ENCODE measurements at regions not wholly inside any gene's neighbourhood (a gene's known extent, or its start where the extent isn't known, plus 50 kb on each side); places are given as distances from the start of the nearest gene placed in this dataset.
"Not testable (repeated sequence)": the region's sequence is repeated elsewhere in the genome, so short reads cannot be mapped to it uniquely, and the experiment has no call there.

GRCh38 chr16:80116711-80117110 is 424.1 kb upstream of the DYNLRB2 start:
- DNase-seq, result no peak

DNA sequence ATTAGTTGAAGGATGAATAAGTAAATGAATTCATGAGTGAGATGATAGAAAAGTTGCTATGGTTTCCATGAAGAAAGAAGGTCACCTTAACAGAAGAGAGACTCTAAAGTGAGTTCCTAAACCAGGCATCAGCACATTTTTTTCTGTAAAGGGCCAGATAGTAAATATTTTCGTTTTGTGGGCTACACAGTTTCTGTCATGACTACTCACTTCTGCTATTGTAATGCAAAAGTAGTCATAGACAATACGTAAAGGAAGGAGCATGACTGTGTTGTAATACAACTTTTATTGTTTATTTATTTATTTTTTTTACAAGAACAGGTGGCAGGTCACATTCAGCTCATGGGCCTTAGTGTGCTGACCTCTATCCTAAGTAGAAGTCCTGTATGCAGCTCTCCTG is 426.1 kb upstream of the DYNLRB2 start:
- no peak for DNase-seq

- DNase-seq, result no peak
These were observed 426.8 kb upstream of the DYNLRB2 start for GRCh38 chr16:80113873-80114574.

GRCh38 chr16:80109581-80109980 is 431.2 kb upstream of the DYNLRB2 start:
- DNase-seq, result no peak

GRCh38 chr16:80107900-80108299 is 432.9 kb upstream of the DYNLRB2 start:
- no peak for DNase-seq

DNA sequence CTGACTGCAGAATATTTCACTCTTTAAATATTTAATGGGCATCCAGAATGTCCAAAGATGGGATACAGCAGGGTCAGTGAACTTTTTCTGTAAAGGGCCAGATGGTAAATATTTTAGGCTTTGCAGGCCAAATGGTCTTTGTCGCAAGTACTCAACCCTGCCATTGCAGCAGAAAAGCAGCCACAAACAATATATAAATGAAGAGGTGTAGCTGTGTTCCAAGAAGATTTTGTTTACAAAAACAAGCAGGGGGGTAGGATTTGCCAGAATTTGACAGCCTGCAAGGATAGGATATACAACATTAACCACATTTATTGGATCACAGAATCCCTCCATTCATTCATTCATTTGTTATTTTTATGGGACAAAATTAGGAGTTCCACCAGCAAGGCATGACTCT is 435.0 kb upstream of the DYNLRB2 start:
- no peak for DNase-seq

DNA sequence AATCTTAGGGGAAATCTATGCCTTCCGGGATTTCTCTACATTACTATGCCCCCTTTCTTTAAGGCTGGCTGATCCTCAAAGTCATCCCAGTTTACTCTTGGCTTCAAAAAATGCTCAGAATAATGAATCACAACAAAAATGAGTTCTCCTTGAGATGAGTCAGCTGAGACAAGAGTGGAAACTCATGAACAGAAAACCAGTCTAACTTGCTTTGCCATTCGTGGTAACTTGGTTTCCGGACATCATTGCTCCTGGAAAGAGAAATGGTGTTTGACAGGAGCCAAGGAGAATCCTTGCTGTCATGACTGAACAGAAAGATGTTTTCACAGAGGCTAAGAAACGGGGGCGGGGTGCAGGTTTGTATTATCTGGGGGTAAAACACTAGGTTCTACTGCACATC is 435.6 kb upstream of the DYNLRB2 start:
- DNase-seq, result no peak

DNA sequence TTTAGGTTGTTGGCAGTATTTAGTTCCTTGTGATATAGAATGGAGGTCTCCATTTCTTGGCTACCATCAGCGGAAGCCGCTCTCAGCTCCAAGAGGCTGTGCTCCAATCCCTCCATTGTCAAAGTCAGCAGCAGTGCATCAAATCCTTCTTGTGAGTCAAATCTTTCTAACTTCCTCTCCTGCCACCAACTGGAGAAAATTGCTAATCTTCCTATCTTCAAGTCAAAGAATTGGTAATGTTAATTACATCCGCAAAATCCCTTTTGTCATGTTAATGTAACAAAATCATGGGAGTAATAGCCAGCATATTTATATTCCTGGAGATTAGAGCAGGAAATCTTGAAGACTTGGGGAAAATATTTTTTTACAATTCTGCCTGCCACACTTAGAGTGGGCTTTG is 436.4 kb upstream of the DYNLRB2 start:
- no peak for DNase-seq

- no peak for DNase-seq
These were observed 437.3 kb upstream of the DYNLRB2 start for GRCh38 chr16:80103463-80103862.

- DNase-seq, result no peak
These were observed 439.8 kb upstream of the DYNLRB2 start for GRCh38 chr16:80100846-80101451.

DNA sequence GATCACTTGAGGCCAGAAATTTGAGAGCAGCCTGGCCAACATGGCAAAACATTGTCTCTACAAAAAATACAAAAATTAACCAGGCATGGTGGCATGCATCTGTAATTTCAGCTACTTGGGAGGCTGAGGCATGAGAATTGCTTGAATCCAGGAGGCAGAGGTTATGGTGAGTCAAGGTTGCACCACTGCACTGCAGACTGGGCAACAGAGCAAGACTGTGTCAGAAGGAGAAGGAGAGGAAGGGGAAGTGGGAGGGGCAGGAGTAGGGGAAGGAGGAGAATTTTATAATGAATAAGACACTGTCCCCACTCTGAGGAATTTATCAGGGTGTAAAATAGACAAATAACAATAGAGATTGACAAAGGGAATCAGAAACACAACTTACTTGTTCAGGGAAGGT is 440.6 kb upstream of the DYNLRB2 start:
- DNase-seq, result no peak

- DNase-seq, result no peak
These were observed 443.7 kb upstream of the DYNLRB2 start for GRCh38 chr16:80097098-80097497.

- DNase-seq, result no peak
These were observed 448.1 kb upstream of the DYNLRB2 start for GRCh38 chr16:80092681-80093080.

- not testable (repeated sequence) for DNase-seq
These were observed 449.3 kb upstream of the DYNLRB2 start for GRCh38 chr16:80091453-80091852.

DNA sequence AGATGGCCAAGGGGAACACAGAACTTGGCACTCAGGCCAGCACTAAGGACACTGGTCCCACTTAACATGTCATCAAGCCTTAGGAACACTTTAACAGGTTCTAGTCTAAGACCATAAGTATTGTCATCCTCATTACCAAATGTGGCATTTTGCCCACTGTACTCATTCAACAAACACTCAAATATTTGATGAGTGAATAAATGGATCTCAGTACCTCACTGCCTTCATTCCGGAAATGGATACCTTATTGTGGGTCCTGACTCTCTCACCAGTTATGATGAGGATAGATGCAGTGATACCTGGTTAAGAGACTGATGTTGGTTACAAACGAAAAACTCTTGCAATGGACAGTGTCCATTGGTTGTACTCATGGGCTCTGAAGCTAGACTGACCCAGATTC is 455.2 kb upstream of the DYNLRB2 start:
- no peak for DNase-seq

DNA sequence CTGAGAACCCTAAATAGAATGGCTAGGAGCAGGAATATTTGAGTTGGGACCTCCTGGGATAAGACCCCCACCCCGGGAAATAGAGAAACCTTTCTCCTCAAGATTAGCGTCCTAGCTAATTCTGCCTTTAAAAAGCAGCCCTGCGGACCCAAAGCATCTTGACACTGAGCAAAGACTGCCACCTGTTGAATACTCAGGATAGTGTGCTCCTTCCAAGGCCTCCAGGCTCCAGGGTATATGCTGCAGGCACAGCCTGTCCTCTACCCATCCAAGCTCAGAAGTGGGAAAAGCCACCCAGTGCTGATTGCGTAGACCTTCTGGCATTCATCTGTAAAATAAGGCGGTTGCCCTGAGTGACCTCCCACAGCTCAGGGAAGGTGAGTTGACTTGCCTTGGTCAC is 456.2 kb upstream of the DYNLRB2 start:
- no peak for DNase-seq

GRCh38 chr16:80084163-80084562 is 456.6 kb upstream of the DYNLRB2 start:
- DNase-seq, result no peak

DNA sequence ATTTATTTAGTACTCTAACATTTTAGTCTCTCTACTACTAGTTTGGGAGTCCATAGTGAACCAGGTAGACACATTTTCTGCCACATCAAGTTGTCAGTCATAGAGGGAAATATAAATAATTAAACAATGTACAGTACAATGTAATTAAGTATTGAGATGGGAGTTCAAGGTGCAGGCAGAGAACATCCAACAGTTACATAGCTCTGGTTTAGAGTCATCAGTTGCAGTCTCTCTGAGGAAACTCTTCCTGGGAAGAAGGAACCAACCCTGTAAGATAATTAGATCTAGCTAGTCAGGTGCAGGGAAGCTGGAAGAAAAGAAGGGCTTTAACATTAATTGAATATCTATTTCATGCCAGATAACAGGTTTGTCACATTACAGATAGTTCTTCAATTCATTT is 457.9 kb upstream of the DYNLRB2 start:
- no peak for DNase-seq

DNA sequence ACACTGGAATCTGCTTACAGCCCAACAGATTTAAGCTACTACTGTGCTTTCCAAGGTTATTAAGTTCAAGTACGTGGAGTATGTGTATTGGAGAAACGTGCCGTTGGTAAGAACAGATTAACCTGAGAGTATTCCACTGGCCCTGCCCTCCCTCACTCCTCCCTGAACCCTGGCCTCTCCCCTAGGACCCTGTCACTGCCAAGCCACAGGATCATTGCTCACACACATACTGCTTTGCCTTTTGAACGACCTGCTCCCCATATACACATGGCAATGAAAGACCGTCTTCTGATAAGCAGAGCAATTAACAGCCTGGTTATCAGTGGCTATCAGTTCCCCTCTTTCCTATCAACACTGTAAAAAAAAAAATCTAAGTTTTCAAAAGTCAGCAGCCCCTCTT is 458.9 kb upstream of the DYNLRB2 start:
- DNase-seq, result no peak

- no peak for DNase-seq
These were observed 460.4 kb upstream of the DYNLRB2 start for GRCh38 chr16:80080287-80080851.

DNA sequence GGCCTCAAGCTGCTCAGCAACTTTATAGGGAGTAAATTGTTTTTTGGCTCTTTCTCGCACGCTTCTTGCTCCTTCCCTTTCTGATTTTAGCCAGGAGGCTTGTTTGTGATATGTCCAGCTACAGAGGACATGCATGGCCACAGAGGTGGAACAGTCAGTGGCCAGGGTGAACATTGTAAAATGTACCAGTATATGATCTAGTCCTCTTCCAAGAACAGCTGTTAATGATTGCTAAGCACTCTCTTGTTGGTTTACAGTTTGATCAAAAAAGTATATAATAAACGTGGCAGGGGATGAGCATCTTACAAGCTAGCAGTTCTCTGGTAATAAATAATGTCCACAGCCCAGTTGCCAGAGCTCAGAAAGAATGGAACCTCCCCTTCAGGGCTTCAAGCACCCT is 461.7 kb upstream of the DYNLRB2 start:
- DNase-seq, result no peak

DNA sequence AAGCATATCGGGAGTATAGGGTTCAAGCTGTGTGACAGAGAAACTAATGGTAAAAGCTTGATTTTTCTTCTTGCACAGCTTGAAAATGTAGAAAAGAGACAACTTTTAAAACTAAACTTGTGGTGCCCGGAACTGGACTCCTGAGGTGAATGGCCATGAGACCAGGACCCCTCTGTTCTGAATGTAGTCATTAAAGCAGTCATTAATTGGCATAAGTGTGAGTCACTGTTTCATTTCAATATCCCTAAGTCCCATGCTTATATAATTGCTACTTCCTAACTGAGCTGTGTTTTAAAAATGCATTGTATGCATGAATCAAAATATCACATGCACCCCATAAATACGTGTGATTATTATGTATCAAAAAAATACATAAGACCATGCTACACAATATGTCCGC is 463.1 kb upstream of the DYNLRB2 start:
- no peak for DNase-seq

- DNase-seq, result no peak
These were observed 466.5 kb upstream of the DYNLRB2 start for GRCh38 chr16:80074329-80074728.

DNA sequence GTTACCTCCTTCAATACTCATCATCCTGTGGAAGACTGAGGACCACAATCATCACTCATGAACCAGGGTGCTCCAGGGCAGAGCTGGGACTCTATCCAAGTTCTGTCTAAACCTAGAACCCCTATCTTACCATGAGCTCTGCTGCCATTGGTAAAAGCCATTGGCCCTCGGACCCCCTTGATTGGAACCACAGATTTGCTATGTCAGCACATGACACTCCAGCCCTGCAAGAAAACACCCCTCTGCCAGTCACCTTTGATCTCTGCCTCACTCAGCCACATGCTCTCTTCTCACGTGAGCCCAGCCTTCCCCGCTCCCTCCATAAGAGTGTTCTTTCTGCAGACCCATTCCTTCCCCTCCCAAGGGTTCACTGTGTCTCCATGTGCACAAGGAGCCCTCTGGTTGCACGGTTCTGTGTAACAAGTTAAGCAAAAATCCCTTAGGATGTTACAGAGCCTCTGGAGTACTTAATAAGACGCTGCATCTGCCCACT is 468.8 kb upstream of the DYNLRB2 start:
- DNase-seq, result no peak

Data from KG1 (cell line).